ENCODE measurements at regions not wholly inside any gene's neighbourhood (a gene's known extent, or its start where the extent isn't known, plus 50 kb on each side); places are given as distances from the start of the nearest gene placed in this dataset.

DNA sequence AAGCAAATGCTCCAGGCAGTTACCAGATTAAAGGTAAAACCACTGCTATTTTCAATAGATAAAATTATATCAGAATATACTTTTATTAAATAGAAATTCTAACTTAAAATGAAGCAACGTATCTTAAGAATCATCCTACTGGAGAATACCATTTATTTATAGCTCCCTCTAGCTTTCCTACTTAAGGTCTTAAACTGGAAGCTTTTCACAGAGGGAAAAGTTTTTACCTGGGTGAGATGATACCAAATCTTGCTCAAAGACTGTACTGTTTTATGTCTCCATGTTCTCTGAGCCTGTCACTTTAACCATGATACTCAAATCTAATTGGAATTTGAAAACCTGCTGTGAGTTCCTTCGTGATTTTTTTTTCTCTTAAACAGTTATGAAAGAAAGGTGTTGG lies 291.8 kb downstream of the AASDHPPT start:
- TF ChIP-seq, protein P1, sequence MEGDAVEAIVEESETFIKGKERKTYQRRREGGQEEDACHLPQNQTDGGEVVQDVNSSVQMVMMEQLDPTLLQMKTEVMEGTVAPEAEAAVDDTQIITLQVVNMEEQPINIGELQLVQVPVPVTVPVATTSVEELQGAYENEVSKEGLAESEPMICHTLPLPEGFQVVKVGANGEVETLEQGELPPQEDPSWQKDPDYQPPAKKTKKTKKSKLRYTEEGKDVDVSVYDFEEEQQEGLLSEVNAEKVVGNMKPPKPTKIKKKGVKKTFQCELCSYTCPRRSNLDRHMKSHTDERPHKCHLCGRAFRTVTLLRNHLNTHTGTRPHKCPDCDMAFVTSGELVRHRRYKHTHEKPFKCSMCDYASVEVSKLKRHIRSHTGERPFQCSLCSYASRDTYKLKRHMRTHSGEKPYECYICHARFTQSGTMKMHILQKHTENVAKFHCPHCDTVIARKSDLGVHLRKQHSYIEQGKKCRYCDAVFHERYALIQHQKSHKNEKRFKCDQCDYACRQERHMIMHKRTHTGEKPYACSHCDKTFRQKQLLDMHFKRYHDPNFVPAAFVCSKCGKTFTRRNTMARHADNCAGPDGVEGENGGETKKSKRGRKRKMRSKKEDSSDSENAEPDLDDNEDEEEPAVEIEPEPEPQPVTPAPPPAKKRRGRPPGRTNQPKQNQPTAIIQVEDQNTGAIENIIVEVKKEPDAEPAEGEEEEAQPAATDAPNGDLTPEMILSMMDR (conservative IDR thresholded peaks at IDR 0.05; ENCODE audit: low read depth, low read length), result no peak
- TF ChIP-seq EZH2 (IDR thresholded peaks at IDR 0.05; ENCODE audit: borderline replicate concordance, low read depth, low read length, poor library complexity, severe bottlenecking), result no peak

All from A673 (cell line).